ENCODE measurements at regions not wholly inside any gene's neighbourhood (a gene's known extent, or its start where the extent isn't known, plus 50 kb on each side); places are given as distances from the start of the nearest gene placed in this dataset.

- no peak for DNase-seq (ENCODE audit: low spot score in 2 of 2)
- Histone ChIP-seq H3K4me1 (no peaks in the 10 kb centered on the region), H3K27me3 (no peaks in the 10 kb centered on the region), H3K36me3 (no peaks in the 10 kb centered on the region), H3K27ac (no peak overlapping the region), H3K4me3 (no peak overlapping the region), H3K9me3 (no peaks in the 10 kb centered on the region)
- TF ChIP-seq CTCF (IDR thresholded peaks at IDR 0.05) (no peak), POLR2A (IDR thresholded peaks at IDR 0.05) (no peak), EP300 (IDR thresholded peaks at IDR 0.05) (no peak)
- 77 to 79% methylated on average over 4 of the region's 4 CpGs for WGBS, 2 donors
These were observed 409.0 kb downstream of the CDC14C start for GRCh38 chr7:49333180-49333881.

GRCh38 chr7:49341849-49342248, 417.5 kb downstream of the CDC14C start:
- WGBS, 2 donors = 75 to 84% methylated on average over 3 of the region's 3 CpGs
- H3K4me3 ChIP-seq = no peak overlapping the region

GRCh38 chr7:49344556-49344955, 420.2 kb downstream of the CDC14C start:
- H3K27ac ChIP-seq = no peak overlapping the region
- H3K4me1 ChIP-seq = no peaks in the 10 kb centered on the region
- no peak overlapping the region for H3K4me3 ChIP-seq
- no peak for DNase-seq (ENCODE audit: low spot score in 2 of 2)
- no peaks in the 10 kb centered on the region for H3K36me3 ChIP-seq
- no peaks in the 10 kb centered on the region for H3K27me3 ChIP-seq
- TF ChIP-seq EP300 (IDR thresholded peaks at IDR 0.05) (no peak), CTCF (IDR thresholded peaks at IDR 0.05) (no peak), POLR2A (IDR thresholded peaks at IDR 0.05) (no peak)
- no peaks in the 10 kb centered on the region for H3K9me3 ChIP-seq
- 87 to 90% methylated on average over 1 of the region's 1 CpG for WGBS, 2 donors

More at GRCh38 chr7:49341849-49342248, 417.5 kb downstream of the CDC14C start:
- H3K36me3 ChIP-seq = no peaks in the 10 kb centered on the region
- TF ChIP-seq POLR2A (IDR thresholded peaks at IDR 0.05) (no peak), EP300 (IDR thresholded peaks at IDR 0.05) (no peak), CTCF (IDR thresholded peaks at IDR 0.05) (no peak)
- no peak overlapping the region for H3K27ac ChIP-seq
- H3K27me3 ChIP-seq = no peaks in the 10 kb centered on the region
- H3K9me3 ChIP-seq = no peaks in the 10 kb centered on the region
- no peaks in the 10 kb centered on the region for H3K4me1 ChIP-seq
- no peak for DNase-seq (ENCODE audit: low spot score in 2 of 2)

GRCh38 chr7:49346195-49346899, 422.0 kb downstream of the CDC14C start:
- no peaks in the 10 kb centered on the region for H3K27me3 ChIP-seq
- WGBS, 2 donors = 38 to 52% methylated on average over 1 of the region's 1 CpG
- TF ChIP-seq EP300 (IDR thresholded peaks at IDR 0.05) (peak in 1 of 2 donors; percentile 56), POLR2A (IDR thresholded peaks at IDR 0.05) (no peak)
- H3K9me3 ChIP-seq = peaks cover 0 to 9% (median 1%) of the 10 kb centered on the region in 4 donors
- no peaks in the 10 kb centered on the region for H3K36me3 ChIP-seq
- no peaks in the 10 kb centered on the region for H3K4me1 ChIP-seq
- no peak overlapping the region for H3K4me3 ChIP-seq
- DNase-seq (ENCODE audit: low spot score in 2 of 2) = peak in 1 of 2 donors; percentile 56
- no peak overlapping the region for H3K27ac ChIP-seq

GRCh38 chr7:49367072-49367471, 406.4 kb upstream of the VWC2 start:
- no peak overlapping the region for H3K27ac ChIP-seq
- TF ChIP-seq CTCF (IDR thresholded peaks at IDR 0.05) (no peak), EP300 (IDR thresholded peaks at IDR 0.05) (no peak), POLR2A (IDR thresholded peaks at IDR 0.05) (no peak)
- no peak for DNase-seq (ENCODE audit: low spot score in 2 of 2)

More at GRCh38 chr7:49367072-49367471, 406.4 kb upstream of the VWC2 start:
- WGBS, 2 donors = 72 to 89% methylated on average over 2 of the region's 2 CpGs
- H3K4me1 ChIP-seq = no peaks in the 10 kb centered on the region
- no peaks in the 10 kb centered on the region for H3K27me3 ChIP-seq
- H3K36me3 ChIP-seq = no peaks in the 10 kb centered on the region
- no peaks in the 10 kb centered on the region for H3K9me3 ChIP-seq
- H3K4me3 ChIP-seq = no peak overlapping the region
